IMR-90 (cell line): ENCODE measurements at regions not wholly inside any gene's neighbourhood (a gene's known extent, or its start where the extent isn't known, plus 50 kb on each side); places are given as distances from the start of the nearest gene placed in this dataset.

Source experiments
- ATAC-seq: fragments of 200-7000 bp; cut with Tn5 transposase; 2 replicates; pipeline ENCODE4 v1.9.1; 2020; ENCODE audit warnings: low read depth, mild to moderate bottlenecking, moderate library complexity
- BruUV-seq: library from RNA; stranded (reverse); fragments of 400-500 nt; replicated peaks from 2 replicates; lab custom pipeline; 2021; lab: Mats Ljungman, UMichigan
- CTCF ChIA-PET: fragments of 300-600 bp; formaldehyde crosslinking; extraction: SDS; loops from one replicate; lab custom pipeline; 2021; ENCODE audit warnings: antibody characterized with exemption; lab: Yijun Ruan, JAX
- POLR2A ChIA-PET: fragments of 300-600 bp; sonication (Branson Sonifier 250); formaldehyde crosslinking; loops from one replicate; lab custom pipeline; 2022; ENCODE audit warnings: antibody characterized with exemption; ENCODE audit not compliant: unreplicated experiment; lab: Charles Lee
- DNase-seq: peaks from one replicate; pipeline ENCODE4 v3.0.0; 2013
- H2AFZ ChIP-seq: replicated peaks from 2 replicates; pipeline ENCODE3; 2013; ENCODE audit warnings: low read length, mild to moderate bottlenecking; ENCODE audit not compliant: poor library complexity
- H2AK5ac ChIP-seq: 2 replicates; pipeline ENCODE4 v1.6.1; 2013; ENCODE audit warnings: low read depth, low read length, inconsistent platforms
- H2AK9ac ChIP-seq: replicated peaks from 2 replicates; pipeline ENCODE3; 2013; ENCODE audit warnings: mild to moderate bottlenecking, low read depth, low read length, moderate library complexity; ENCODE audit not compliant: poor library complexity
- H2BK120ac ChIP-seq: 2 replicates; pipeline ENCODE4 v1.6.1; 2013; ENCODE audit warnings: low read depth, low read length, inconsistent platforms
- H2BK15ac ChIP-seq: 3 replicates; pipeline ENCODE4 v1.6.1; 2013; ENCODE audit warnings: low read depth, low read length, inconsistent platforms
- H2BK20ac ChIP-seq: 2 replicates; pipeline ENCODE4 v1.6.1; 2013; ENCODE audit warnings: low read depth, mild to moderate bottlenecking, inconsistent platforms, low read length, moderate library complexity
- H2BK5ac ChIP-seq: 2 replicates; pipeline ENCODE4 v1.6.1; 2013; ENCODE audit warnings: mild to moderate bottlenecking, low read depth, low read length, inconsistent platforms; ENCODE audit not compliant: poor library complexity, severe bottlenecking
- H3K14ac ChIP-seq: replicated peaks from 2 replicates; pipeline ENCODE4 v1.6.1; 2013; ENCODE audit warnings: low read depth, low read length, inconsistent platforms
- H3K18ac ChIP-seq: 2 replicates; pipeline ENCODE4 v1.6.1; 2013; ENCODE audit warnings: low read depth, low read length, control low read depth
- H3K23ac ChIP-seq: 2 replicates; pipeline ENCODE4 v1.6.1; 2013; ENCODE audit warnings: low read depth, low read length, inconsistent platforms
- H3K27ac ChIP-seq: 2 replicates; pipeline ENCODE4 v1.5.1; 2013; ENCODE audit warnings: mild to moderate bottlenecking, control low read depth, low read length; ENCODE audit not compliant: insufficient read depth
- H3K27me3 ChIP-seq: 2 replicates; pipeline ENCODE4 v1.6.1; 2013; ENCODE audit warnings: low read length; ENCODE audit not compliant: control insufficient read depth, insufficient read depth
- H3K36me3 ChIP-seq: 2 replicates; pipeline ENCODE4 v1.6.1; 2013; ENCODE audit warnings: low read length, mixed read lengths; ENCODE audit not compliant: control insufficient read depth, insufficient read depth
- H3K4ac ChIP-seq: 2 replicates; pipeline ENCODE4 v1.6.1; 2013; ENCODE audit warnings: low read depth, low read length, inconsistent platforms
- H3K4me1 ChIP-seq: 2 replicates; pipeline ENCODE4 v1.6.1; 2013; ENCODE audit warnings: low read length, mixed read lengths; ENCODE audit not compliant: control insufficient read depth, insufficient read depth
- H3K4me2 ChIP-seq: 2 replicates; pipeline ENCODE4 v1.6.1; 2013; ENCODE audit warnings: low read depth, mild to moderate bottlenecking, control low read depth, low read length, moderate library complexity
- H3K4me3 ChIP-seq: 2 replicates; pipeline ENCODE4 v1.5.1; 2013; ENCODE audit warnings: low read depth, mild to moderate bottlenecking, control low read depth, low read length, moderate library complexity; ENCODE audit not compliant: insufficient read depth
- H3K56ac ChIP-seq: 2 replicates; pipeline ENCODE4 v1.6.1; 2013; ENCODE audit warnings: low read length, inconsistent platforms; ENCODE audit not compliant: insufficient read depth; ENCODE audit errors: extremely low read depth
- H3K79me1 ChIP-seq, 2 experiments: 2 replicates each; pipeline ENCODE4 v1.6.1; 2013; ENCODE audit warnings: low read length in 2 of 2, inconsistent platforms in 1 of 2, low read depth in 1 of 2
- H3K9ac ChIP-seq: 2 replicates; pipeline ENCODE4 v1.6.1; 2013; ENCODE audit warnings: low read depth, low read length, control low read depth
- H3K9me1 ChIP-seq: 2 replicates; pipeline ENCODE4 v1.6.1; 2013; ENCODE audit warnings: low read length, inconsistent platforms; ENCODE audit not compliant: insufficient read depth
- H3K9me3 ChIP-seq: 2 replicates; pipeline ENCODE4 v1.6.1; 2013; ENCODE audit warnings: low read length; ENCODE audit not compliant: control insufficient read depth, insufficient read depth
- H4K20me1 ChIP-seq: 2 replicates; pipeline ENCODE4 v1.6.1; 2013; ENCODE audit warnings: low read length, inconsistent platforms; ENCODE audit not compliant: insufficient read depth
- H4K5ac ChIP-seq: 2 replicates; pipeline ENCODE4 v1.6.1; 2013; ENCODE audit warnings: mild to moderate bottlenecking, low read depth, low read length, control low read depth
- H4K8ac ChIP-seq, 2 experiments: 2 replicates each; pipeline ENCODE4 v1.6.1; 2013; ENCODE audit warnings: low read depth in 2 of 2, low read length in 2 of 2, control low read depth in 1 of 2, inconsistent platforms in 1 of 2
- H4K91ac ChIP-seq: 2 replicates; pipeline ENCODE4 v1.6.1; 2013; ENCODE audit warnings: low read depth, low read length, inconsistent platforms; ENCODE audit not compliant: insufficient read depth
- CEBPB ChIP-seq: IDR thresholded peaks from 2 replicates; pipeline ENCODE4 v1.6.1; 2012; ENCODE audit warnings: low read depth, low read length, improper control_type of control experiment
- CHD1 ChIP-seq: IDR thresholded peaks from 2 replicates; pipeline ENCODE4 v1.6.1; 2012; ENCODE audit warnings: low read depth, low read length, improper control_type of control experiment
- CTCF ChIP-seq: conservative IDR thresholded peaks from 2 replicates; pipeline ENCODE4 v1.5.1; 2012; ENCODE audit warnings: mild to moderate bottlenecking, low read depth, low read length, improper control_type of control experiment
- ELK1 ChIP-seq: fragments of 150-350 bp; IDR thresholded peaks from 2 replicates; pipeline ENCODE4 v1.6.1; 2016; ENCODE audit warnings: low read depth, mild to moderate bottlenecking, low read length, moderate library complexity, borderline replicate concordance
- FOS ChIP-seq: fragments of 150-350 bp; IDR thresholded peaks from 2 replicates; pipeline ENCODE4 v1.6.1; 2016; ENCODE audit warnings: low read depth, low read length
- MXI1 ChIP-seq: IDR thresholded peaks from 2 replicates; pipeline ENCODE4 v1.6.1; 2012; ENCODE audit warnings: low read depth, mild to moderate bottlenecking, low read length, moderate library complexity, borderline replicate concordance
- NFE2L2 ChIP-seq: fragments of 150-350 bp; IDR thresholded peaks from 2 replicates; pipeline ENCODE4 v1.6.1; 2016; ENCODE audit warnings: low read depth, mild to moderate bottlenecking, low read length
- POLR2A ChIP-seq: IDR thresholded peaks from 2 replicates; pipeline ENCODE4 v1.6.1; 2012; ENCODE audit warnings: mild to moderate bottlenecking, low read depth, low read length
- RAD21 ChIP-seq: IDR thresholded peaks from 2 replicates; pipeline ENCODE4 v1.6.1; 2012; ENCODE audit warnings: low read length, improper control_type of control experiment
- RCOR1 ChIP-seq: IDR thresholded peaks from 2 replicates; pipeline ENCODE4 v1.6.1; 2012; ENCODE audit warnings: mild to moderate bottlenecking, low read length, improper control_type of control experiment; ENCODE audit not compliant: insufficient replicate concordance
- RFX5 ChIP-seq: IDR thresholded peaks from 2 replicates; pipeline ENCODE4 v1.8.0; 2012; ENCODE audit warnings: low read depth, mild to moderate bottlenecking, low read length, moderate library complexity
- SMC3 ChIP-seq: fragments of 150-350 bp; IDR thresholded peaks from 2 replicates; pipeline ENCODE4 v1.6.1; 2016; ENCODE audit warnings: low read depth, mild to moderate bottlenecking, antibody characterized with exemption, low read length, moderate library complexity
- USF2 ChIP-seq: fragments of 150-350 bp; IDR thresholded peaks from 2 replicates; pipeline ENCODE4 v1.6.1; 2017; ENCODE audit warnings: mild to moderate bottlenecking, antibody characterized with exemption, low read length, low read depth
- WGBS, 2 experiments: methylation state at CpG; one replicate each; pipeline versions ENCODE4 v1.1.5 to v1.1.7; 2013; ENCODE audit warnings: missing lambda C conversion rate in 2 of 2; ENCODE audit not compliant: insufficient read length in 1 of 2; ENCODE audit errors: extremely low coverage in 2 of 2; 5-methylcytosine and 5-hydroxymethylcytosine counted together
- dilution Hi-C: fragments of 300-500 bp; cut with HindIII; formaldehyde crosslinking; loops from one replicate; pipeline ENCODE4 v1.14.3; 2018; ENCODE audit warnings: low sequenced_read_pairs; ENCODE audit not compliant: unreplicated experiment
- in situ Hi-C: fragments of 300-500 bp; cut with MboI; formaldehyde crosslinking; loops from 3 replicates; pipeline ENCODE4 v1.14.3; 2019; ENCODE audit warnings: low sequenced_read_pairs, inconsistent platforms, mixed read lengths
- intact Hi-C: fragments of 100-400 bp; cut with micrococcal nuclease; formaldehyde crosslinking; loops from 2 replicates; pipeline ENCODE4 v1.10.0; 2022

GRCh38 chr18:39938676-39939608 is 2016.1 kb upstream of the PIK3C3 start:
- Histone ChIP-seq H4K8ac (no peak overlapping the region), H3K27me3 (no peaks in the 10 kb centered on the region), H4K5ac (no peak overlapping the region), H3K9me1 (no peaks in the 10 kb centered on the region), H3K56ac (no peak overlapping the region), H3K14ac (no peak overlapping the region), H2AK5ac (no peak overlapping the region), H2AFZ (no peak overlapping the region), H3K23ac (no peak overlapping the region), H3K9ac (no peak overlapping the region), H3K18ac (no peak overlapping the region), H3K4me1 (no peaks in the 10 kb centered on the region), H3K4me2 (no peak overlapping the region), H2BK5ac (no peak overlapping the region), H3K4me3 (no peak overlapping the region), H3K36me3 (no peaks in the 10 kb centered on the region), H3K9me3 (no peaks in the 10 kb centered on the region), H2BK15ac (no peak overlapping the region), H4K91ac (no peak overlapping the region), H2BK20ac (no peak overlapping the region), H3K4ac (no peak overlapping the region), H2AK9ac (no peak overlapping the region), H3K79me1 (no peaks in the 10 kb centered on the region), H3K27ac (no peak overlapping the region), H4K20me1 (no peaks in the 10 kb centered on the region), H2BK120ac (no peak overlapping the region)
- ATAC-seq, result no peak
- intact Hi-C loops (no loop called here), in situ Hi-C loops (no loop called here), dilution Hi-C loops (no loop called here)
- no TSS peak for BruUV-seq
- no CpG with 5 or more reads among the region's 4 CpGs for WGBS, 2 experiments
- DNase-seq, result no peak
- ChIA-PET POLR2A (interaction anchor here (0.6 kb wide), 1 partner anchor 20 kb away, joined by 4 read pairs; no protein-coding TSS in a partner anchor), CTCF (interaction anchor here (1.0 kb wide), 1 partner anchor 16 kb away, joined by 3 read pairs; no protein-coding TSS in a partner anchor)
- no peak for TF ChIP-seq ELK1
- TF ChIP-seq RFX5, result no peak
- TF ChIP-seq FOS, result no peak
- no peak for TF ChIP-seq MXI1
- TF ChIP-seq POLR2A, result no peak
- TF ChIP-seq USF2, result no peak
- TF ChIP-seq SMC3, result no peak
- no peak for TF ChIP-seq RCOR1
- no peak for TF ChIP-seq CEBPB
- TF ChIP-seq CTCF, result no peak
- no peak for TF ChIP-seq RAD21
- TF ChIP-seq NFE2L2, result no peak
- TF ChIP-seq CHD1, result no peak
